GM13977 (cell line): ENCODE measurements at regions not wholly inside any gene's neighbourhood (a gene's known extent, or its start where the extent isn't known, plus 50 kb on each side); places are given as distances from the start of the nearest gene placed in this dataset.

ENCODE experiments used
- DNase-seq: peaks from one replicate; pipeline ENCODE4 v3.0.0; 2012; ENCODE audit warnings: low spot score
- in situ Hi-C: fragments of 300-500 bp; cut with MboI; formaldehyde crosslinking; loops from one replicate; pipeline ENCODE4 v1.12.0; 2022; ENCODE audit warnings: low sequenced_read_pairs, low pct_unique_long_range_greater_than_20kb, mixed read lengths, inconsistent platforms; ENCODE audit not compliant: unreplicated experiment
- TF ChIP-seq, protein P1 (sequence below): IDR thresholded peaks from 2 replicates; pipeline ENCODE4 v1.5.1; 2012; ENCODE audit warnings: mild to moderate bottlenecking, control low read depth; ENCODE audit not compliant: insufficient read depth; ENCODE audit errors: extremely low read depth, missing control alignments

DNA sequence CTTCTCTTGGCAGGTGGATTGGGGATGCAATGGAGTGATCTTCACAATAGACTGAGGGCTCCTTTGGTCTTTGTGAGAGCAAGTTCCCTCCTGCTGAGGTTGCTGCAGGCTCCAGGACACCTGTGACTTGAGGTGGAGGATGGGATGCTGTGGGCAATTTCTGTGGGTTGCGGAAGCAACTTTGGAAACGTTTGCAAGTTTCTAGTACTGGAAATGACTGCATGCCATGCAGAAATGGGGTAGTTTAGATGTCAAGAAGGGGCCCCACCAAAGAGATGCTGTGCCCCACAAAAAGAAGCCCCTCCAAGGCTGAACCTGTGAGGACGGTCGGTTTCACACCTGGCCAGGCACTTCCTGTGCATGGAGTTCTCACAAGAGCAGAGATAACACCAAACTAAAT is 80.4 kb upstream of the XCR1 start:
- in situ Hi-C loops = no loop called here
- TF ChIP-seq, protein P1, sequence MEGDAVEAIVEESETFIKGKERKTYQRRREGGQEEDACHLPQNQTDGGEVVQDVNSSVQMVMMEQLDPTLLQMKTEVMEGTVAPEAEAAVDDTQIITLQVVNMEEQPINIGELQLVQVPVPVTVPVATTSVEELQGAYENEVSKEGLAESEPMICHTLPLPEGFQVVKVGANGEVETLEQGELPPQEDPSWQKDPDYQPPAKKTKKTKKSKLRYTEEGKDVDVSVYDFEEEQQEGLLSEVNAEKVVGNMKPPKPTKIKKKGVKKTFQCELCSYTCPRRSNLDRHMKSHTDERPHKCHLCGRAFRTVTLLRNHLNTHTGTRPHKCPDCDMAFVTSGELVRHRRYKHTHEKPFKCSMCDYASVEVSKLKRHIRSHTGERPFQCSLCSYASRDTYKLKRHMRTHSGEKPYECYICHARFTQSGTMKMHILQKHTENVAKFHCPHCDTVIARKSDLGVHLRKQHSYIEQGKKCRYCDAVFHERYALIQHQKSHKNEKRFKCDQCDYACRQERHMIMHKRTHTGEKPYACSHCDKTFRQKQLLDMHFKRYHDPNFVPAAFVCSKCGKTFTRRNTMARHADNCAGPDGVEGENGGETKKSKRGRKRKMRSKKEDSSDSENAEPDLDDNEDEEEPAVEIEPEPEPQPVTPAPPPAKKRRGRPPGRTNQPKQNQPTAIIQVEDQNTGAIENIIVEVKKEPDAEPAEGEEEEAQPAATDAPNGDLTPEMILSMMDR = no peak
- DNase-seq = no peak

DNA sequence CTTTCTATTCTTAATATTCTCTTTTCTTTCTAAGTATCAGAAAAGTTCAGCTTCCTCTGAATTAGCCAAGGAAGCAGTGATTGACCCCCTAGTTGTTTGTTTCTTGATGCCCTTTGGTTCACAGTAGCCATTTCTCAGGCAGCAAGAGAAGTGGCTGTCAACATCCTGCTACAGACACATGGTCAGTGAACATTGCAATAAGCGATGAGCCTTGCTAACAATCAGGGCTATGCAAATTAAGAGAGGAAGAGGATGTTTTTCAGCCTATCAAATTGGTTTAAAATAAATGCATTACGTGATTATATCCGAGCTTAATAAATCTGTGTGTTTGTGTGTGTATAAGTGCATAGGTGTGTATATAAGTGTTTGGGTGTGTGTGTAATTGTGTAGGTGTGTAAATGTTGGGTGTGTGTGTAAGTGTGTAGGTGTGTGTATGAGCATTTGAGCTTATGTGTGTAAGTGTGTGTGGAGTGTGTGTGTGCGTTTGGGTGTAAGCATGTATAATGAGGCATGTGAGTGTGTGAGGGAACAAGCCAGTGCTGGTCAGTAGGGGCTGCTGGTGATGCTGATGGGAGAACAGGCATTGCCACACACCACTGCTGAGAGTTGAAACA is 78.1 kb upstream of the XCR1 start:
- in situ Hi-C loops = no loop called here
- no peak for DNase-seq
- TF ChIP-seq, protein P1 = no peak

DNA sequence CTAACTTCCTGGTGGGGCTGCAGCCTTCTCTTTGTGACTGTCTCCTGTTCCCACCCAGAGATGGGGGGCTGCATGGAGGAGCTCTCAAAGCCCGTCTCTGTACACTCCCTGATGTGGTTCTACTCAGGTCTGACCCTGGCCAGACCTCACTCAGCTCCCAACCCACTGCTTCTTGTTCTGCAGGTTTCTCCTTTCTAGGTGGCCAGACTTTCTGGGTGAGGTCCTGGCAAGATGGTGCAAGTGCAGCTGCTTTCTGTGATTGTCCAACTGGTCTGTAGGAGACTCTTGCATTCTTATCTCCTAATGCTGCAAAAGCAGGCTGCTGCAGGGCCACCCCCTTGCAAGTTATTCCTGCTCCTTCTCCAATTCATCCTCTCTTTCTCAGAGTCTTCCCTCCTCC is 77.4 kb upstream of the XCR1 start:
- TF ChIP-seq, protein P1 = no peak
- in situ Hi-C loops = no loop called here
- DNase-seq = no peak

DNA sequence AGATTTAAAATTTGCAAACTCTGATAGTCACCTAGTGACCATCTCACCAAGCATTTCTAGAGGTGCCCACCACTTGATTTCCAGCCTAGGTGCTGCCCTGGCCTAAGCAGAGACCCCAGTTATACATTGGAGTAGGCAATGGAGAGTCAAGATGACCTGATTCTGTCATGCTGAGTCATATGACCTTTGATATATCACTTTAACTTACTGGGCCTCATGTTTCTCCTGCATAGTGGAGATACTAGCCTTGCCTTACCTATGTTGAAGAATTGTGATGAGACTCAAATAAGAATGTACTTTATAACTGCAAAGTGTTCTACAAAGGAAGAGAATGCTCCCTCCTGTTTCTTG is 75.5 kb upstream of the XCR1 start:
- TF ChIP-seq, protein P1 = no peak
- in situ Hi-C loops = no loop called here
- no peak for DNase-seq

DNA sequence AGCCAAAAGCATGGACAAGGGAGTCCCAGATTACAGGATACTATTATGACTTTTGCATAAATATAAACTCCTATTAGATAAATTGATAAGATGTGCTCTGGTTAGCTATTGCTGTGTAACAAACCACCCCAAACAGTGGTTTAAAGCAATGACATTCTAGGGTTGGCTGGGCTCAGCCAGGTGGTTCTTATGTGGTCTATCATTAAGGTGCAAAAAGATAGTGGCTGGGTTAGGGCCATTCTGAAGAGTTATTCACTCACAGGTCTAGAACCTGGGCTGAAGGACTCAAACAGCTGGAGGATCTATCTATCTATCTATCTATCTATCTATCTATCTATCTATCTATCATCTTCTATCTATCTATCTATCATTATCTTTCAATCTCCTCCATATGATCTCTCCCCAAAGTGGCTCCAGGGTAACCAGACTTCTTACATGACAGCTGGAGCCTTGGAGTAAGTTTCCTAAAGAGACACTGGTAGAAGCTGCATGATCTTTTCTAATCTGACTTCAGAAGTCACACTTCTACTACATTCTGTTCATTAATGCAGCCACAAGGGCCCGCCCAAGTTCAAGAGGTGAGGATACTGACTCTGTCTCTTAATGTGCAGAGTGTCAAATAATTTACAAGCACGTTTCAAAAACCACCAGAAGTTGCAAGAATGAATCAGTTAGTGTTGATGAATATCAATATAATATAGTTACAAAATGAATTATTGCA is 74.9 kb upstream of the XCR1 start:
- no peak for DNase-seq
- in situ Hi-C loops = no loop called here
- TF ChIP-seq, protein P1 = peak; percentile 24

DNA sequence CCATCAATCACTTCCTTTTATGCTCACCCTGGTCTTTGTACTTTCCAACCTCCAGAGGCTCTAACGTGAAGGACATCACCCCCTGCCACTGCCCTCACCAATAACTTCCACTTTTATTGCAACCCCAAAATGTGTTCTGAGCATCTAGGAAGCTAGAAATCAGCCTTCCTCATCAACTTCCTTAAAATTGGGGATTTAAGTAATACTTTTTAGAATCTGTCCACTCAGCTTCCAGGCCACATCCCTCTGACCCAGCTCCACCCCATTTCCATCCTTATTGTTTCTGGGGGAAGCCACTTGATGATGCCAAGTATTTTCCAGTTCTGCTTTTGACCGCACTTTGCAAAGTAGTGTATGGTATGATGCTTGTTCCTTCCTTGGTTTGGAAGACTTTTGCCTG is 73.5 kb upstream of the XCR1 start:
- DNase-seq = no peak
- in situ Hi-C loops = no loop called here
- TF ChIP-seq, protein P1 = no peak
